ENCODE measurements at regions not wholly inside any gene's neighbourhood (a gene's known extent, or its start where the extent isn't known, plus 50 kb on each side); places are given as distances from the start of the nearest gene placed in this dataset.

- H3K27ac Mint-ChIP-seq: no peak overlapping the region
Measured at GRCh38 chr3:124579641-124580040, 150.6 kb upstream of the UMPS start.

GRCh38 chr3:124582196-124582595, 148.1 kb upstream of the UMPS start:
- H3K27me3 Mint-ChIP-seq (ENCODE audit: low read depth in 2 of 2): peaks cover 31 to 32% of the 10 kb centered on the region in 2 donors
- no peaks in the 10 kb centered on the region for H3K9me3 Mint-ChIP-seq
- Histone ChIP-seq H3K27me3 (ENCODE audit: control insufficient read depth, insufficient read depth, low read length) (peaks cover 24% of the 10 kb centered on the region), H3K4me3 (ENCODE audit: low read length) (no peak overlapping the region), H3K36me3 (ENCODE audit: control insufficient read depth, insufficient read depth, low read length) (no peaks in the 10 kb centered on the region), H3K9me3 (ENCODE audit: control insufficient read depth, insufficient read depth, low read length) (no peaks in the 10 kb centered on the region), H3K4me1 (ENCODE audit: control insufficient read depth, insufficient read depth, low read length) (peaks cover 16% of the 10 kb centered on the region), H3K27ac (ENCODE audit: low read length) (no peak overlapping the region)
- DNase-seq (no peak), ATAC-seq (no peak)
- no peaks in the 10 kb centered on the region for H3K36me3 Mint-ChIP-seq
- intact Hi-C loops (cut with micrococcal nuclease): no loop called here
- H3K4me1 Mint-ChIP-seq: peaks cover 7 to 14% of the 10 kb centered on the region in 2 donors
- 74% methylated on average over 4 of the region's 4 CpGs for WGBS (ENCODE audit: insufficient coverage)
- H3K27ac Mint-ChIP-seq: no peak overlapping the region
- TF ChIP-seq CTCF (IDR thresholded peaks at IDR 0.05): no peak
- no peak overlapping the region for H3K4me3 Mint-ChIP-seq

More at GRCh38 chr3:124579641-124580040, 150.6 kb upstream of the UMPS start:
- Mint-ChIP-seq H3K9me3 (no peaks in the 10 kb centered on the region), H3K36me3 (no peaks in the 10 kb centered on the region), H3K4me1 (peaks cover 0 to 10% of the 10 kb centered on the region in 2 donors), H3K4me3 (no peak overlapping the region), H3K27me3 (ENCODE audit: low read depth in 2 of 2) (peaks cover 10 to 15% of the 10 kb centered on the region in 2 donors)
- Histone ChIP-seq H3K4me3 (ENCODE audit: low read length) (no peak overlapping the region), H3K4me1 (ENCODE audit: control insufficient read depth, insufficient read depth, low read length) (peaks cover 5% of the 10 kb centered on the region), H3K27me3 (ENCODE audit: control insufficient read depth, insufficient read depth, low read length) (peaks cover 2% of the 10 kb centered on the region), H3K27ac (ENCODE audit: low read length) (no peak overlapping the region), H3K9me3 (ENCODE audit: control insufficient read depth, insufficient read depth, low read length) (no peaks in the 10 kb centered on the region), H3K36me3 (ENCODE audit: control insufficient read depth, insufficient read depth, low read length) (no peaks in the 10 kb centered on the region)
- DNase-seq (no peak), ATAC-seq (no peak)
- no peak for TF ChIP-seq CTCF (IDR thresholded peaks at IDR 0.05)
- intact Hi-C loops (cut with micrococcal nuclease): no loop called here
- 82% methylated on average over 2 of the region's 2 CpGs for WGBS (ENCODE audit: insufficient coverage)

- Histone ChIP-seq H3K27ac (ENCODE audit: low read length) (no peak overlapping the region), H3K4me1 (ENCODE audit: control insufficient read depth, insufficient read depth, low read length) (peaks cover 16% of the 10 kb centered on the region), H3K9me3 (ENCODE audit: control insufficient read depth, insufficient read depth, low read length) (no peaks in the 10 kb centered on the region), H3K27me3 (ENCODE audit: control insufficient read depth, insufficient read depth, low read length) (peaks cover 25% of the 10 kb centered on the region), H3K36me3 (ENCODE audit: control insufficient read depth, insufficient read depth, low read length) (no peaks in the 10 kb centered on the region), H3K4me3 (ENCODE audit: low read length) (no peak overlapping the region)
- Mint-ChIP-seq H3K4me1 (peaks cover 7 to 14% of the 10 kb centered on the region in 2 donors), H3K4me3 (peak overlapping the region; percentile 37), H3K9me3 (no peaks in the 10 kb centered on the region), H3K36me3 (no peaks in the 10 kb centered on the region), H3K27me3 (ENCODE audit: low read depth in 2 of 2) (peaks cover 32 to 34% of the 10 kb centered on the region in 2 donors), H3K27ac (no peak overlapping the region)
- WGBS (ENCODE audit: insufficient coverage): 81% methylated on average over 2 of the region's 3 CpGs
- TF ChIP-seq CTCF (IDR thresholded peaks at IDR 0.05): no peak
- DNase-seq (no peak), ATAC-seq (no peak)
- intact Hi-C loops (cut with micrococcal nuclease): no loop called here
Measured at GRCh38 chr3:124582621-124583395, 147.4 kb upstream of the UMPS start.

GRCh38 chr3:124584245-124584551, 146.1 kb upstream of the UMPS start:
- peaks cover 16% of the 10 kb centered on the region for H3K4me1 ChIP-seq (ENCODE audit: control insufficient read depth, insufficient read depth, low read length)
- Mint-ChIP-seq H3K27me3 (ENCODE audit: low read depth in 2 of 2) (peaks cover 32 to 38% of the 10 kb centered on the region in 2 donors), H3K27ac (no peak overlapping the region), H3K4me3 (peak overlapping the region; percentile 81), H3K36me3 (no peaks in the 10 kb centered on the region), H3K9me3 (no peaks in the 10 kb centered on the region), H3K4me1 (peaks cover 7 to 14% of the 10 kb centered on the region in 2 donors)
- intact Hi-C loops (cut with micrococcal nuclease): no loop called here
- H3K36me3 ChIP-seq (ENCODE audit: control insufficient read depth, insufficient read depth, low read length): no peaks in the 10 kb centered on the region
- DNase-seq (peak in 1 of 2 donors; percentile 23), ATAC-seq (peak in 1 of 3 donors; percentile 9)
- H3K4me3 ChIP-seq (ENCODE audit: low read length): no peak overlapping the region
- TF ChIP-seq CTCF (IDR thresholded peaks at IDR 0.05): no peak
- H3K27ac ChIP-seq (ENCODE audit: low read length): no peak overlapping the region
- peaks cover 25% of the 10 kb centered on the region for H3K27me3 ChIP-seq (ENCODE audit: control insufficient read depth, insufficient read depth, low read length)
- 34% methylated on average over 9 of the region's 9 CpGs for WGBS (ENCODE audit: insufficient coverage)
- H3K9me3 ChIP-seq (ENCODE audit: control insufficient read depth, insufficient read depth, low read length): no peaks in the 10 kb centered on the region

All from natural killer cell (primary cell).